ENCODE measurements at regions not wholly inside any gene's neighbourhood (a gene's known extent, or its start where the extent isn't known, plus 50 kb on each side); places are given as distances from the start of the nearest gene placed in this dataset.
"Not testable (repeated sequence)": the region's sequence is repeated elsewhere in the genome, so short reads cannot be mapped to it uniquely, and the experiment has no call there.

GRCh38 chr2:143933946-143934569, 585.9 kb downstream of the ZEB2 start:
- no peak for TF ChIP-seq MYC (IDR thresholded peaks at IDR 0.05; ENCODE audit: low read depth, low read length)
- TF ChIP-seq, protein P1, sequence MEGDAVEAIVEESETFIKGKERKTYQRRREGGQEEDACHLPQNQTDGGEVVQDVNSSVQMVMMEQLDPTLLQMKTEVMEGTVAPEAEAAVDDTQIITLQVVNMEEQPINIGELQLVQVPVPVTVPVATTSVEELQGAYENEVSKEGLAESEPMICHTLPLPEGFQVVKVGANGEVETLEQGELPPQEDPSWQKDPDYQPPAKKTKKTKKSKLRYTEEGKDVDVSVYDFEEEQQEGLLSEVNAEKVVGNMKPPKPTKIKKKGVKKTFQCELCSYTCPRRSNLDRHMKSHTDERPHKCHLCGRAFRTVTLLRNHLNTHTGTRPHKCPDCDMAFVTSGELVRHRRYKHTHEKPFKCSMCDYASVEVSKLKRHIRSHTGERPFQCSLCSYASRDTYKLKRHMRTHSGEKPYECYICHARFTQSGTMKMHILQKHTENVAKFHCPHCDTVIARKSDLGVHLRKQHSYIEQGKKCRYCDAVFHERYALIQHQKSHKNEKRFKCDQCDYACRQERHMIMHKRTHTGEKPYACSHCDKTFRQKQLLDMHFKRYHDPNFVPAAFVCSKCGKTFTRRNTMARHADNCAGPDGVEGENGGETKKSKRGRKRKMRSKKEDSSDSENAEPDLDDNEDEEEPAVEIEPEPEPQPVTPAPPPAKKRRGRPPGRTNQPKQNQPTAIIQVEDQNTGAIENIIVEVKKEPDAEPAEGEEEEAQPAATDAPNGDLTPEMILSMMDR (IDR thresholded peaks at IDR 0.05; ENCODE audit: low read depth, low read length) = no peak
- TF ChIP-seq, protein P2, sequence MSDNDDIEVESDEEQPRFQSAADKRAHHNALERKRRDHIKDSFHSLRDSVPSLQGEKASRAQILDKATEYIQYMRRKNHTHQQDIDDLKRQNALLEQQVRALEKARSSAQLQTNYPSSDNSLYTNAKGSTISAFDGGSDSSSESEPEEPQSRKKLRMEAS (IDR thresholded peaks at IDR 0.05; ENCODE audit: low read depth, low read length) = no peak
- TF ChIP-seq POLR2A (IDR thresholded peaks at IDR 0.05; ENCODE audit: extremely low read depth, insufficient read length) = no peak
- no peak for DNase-seq (ENCODE audit: low read depth)
- H3K4me3 ChIP-seq (ENCODE audit: low read depth, low read length) = no peak overlapping the region

- TF ChIP-seq POLR2A (IDR thresholded peaks at IDR 0.05; ENCODE audit: extremely low read depth, insufficient read length) = no peak
- TF ChIP-seq, protein P1 (IDR thresholded peaks at IDR 0.05; ENCODE audit: low read depth, low read length) = no peak
- no peak for TF ChIP-seq MYC (IDR thresholded peaks at IDR 0.05; ENCODE audit: low read depth, low read length)
- no peak overlapping the region for H3K4me3 ChIP-seq (ENCODE audit: low read depth, low read length)
- no peak for DNase-seq (ENCODE audit: low read depth)
These were observed 589.0 kb downstream of the ZEB2 start for GRCh38 chr2:143930891-143931290.

DNA sequence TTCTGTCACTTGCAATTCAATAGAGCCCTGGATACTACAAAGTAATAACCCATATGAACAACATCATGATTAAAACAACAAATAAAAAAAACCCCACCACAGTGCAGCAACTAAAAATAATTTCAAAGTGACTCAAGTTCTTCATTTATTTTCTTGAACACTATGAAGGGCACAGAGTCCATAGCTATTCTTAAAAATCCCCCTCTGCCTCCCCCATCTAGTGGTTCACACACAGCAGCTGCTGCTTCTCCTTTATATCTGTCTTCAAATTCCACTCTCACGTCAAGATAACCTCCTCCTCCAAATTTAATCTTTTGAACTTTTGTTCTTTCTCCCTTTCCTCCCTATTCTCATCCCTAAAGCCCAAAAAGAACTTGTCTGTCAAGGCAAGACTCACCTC, 591.3 kb downstream of the ZEB2 start:
- no peak for DNase-seq (ENCODE audit: low read depth)
- TF ChIP-seq, protein P2 (IDR thresholded peaks at IDR 0.05; ENCODE audit: low read depth, low read length) = no peak
- TF ChIP-seq MYC (IDR thresholded peaks at IDR 0.05; ENCODE audit: low read depth, low read length) (no peak), POLR2A (IDR thresholded peaks at IDR 0.05; ENCODE audit: extremely low read depth, insufficient read length) (no peak)
- TF ChIP-seq, protein P1 (IDR thresholded peaks at IDR 0.05; ENCODE audit: low read depth, low read length) = no peak
- no peak overlapping the region for H3K4me3 ChIP-seq (ENCODE audit: low read depth, low read length)

- no peak overlapping the region for H3K4me3 ChIP-seq (ENCODE audit: low read depth, low read length)
- DNase-seq (ENCODE audit: low read depth) = no peak
- TF ChIP-seq, protein P2 (IDR thresholded peaks at IDR 0.05; ENCODE audit: low read depth, low read length) = no peak
- TF ChIP-seq MYC (IDR thresholded peaks at IDR 0.05; ENCODE audit: low read depth, low read length) (no peak), POLR2A (IDR thresholded peaks at IDR 0.05; ENCODE audit: extremely low read depth, insufficient read length) (no peak)
- TF ChIP-seq, protein P1 (IDR thresholded peaks at IDR 0.05; ENCODE audit: low read depth, low read length) = no peak
These were observed 591.7 kb downstream of the ZEB2 start for GRCh38 chr2:143928184-143928583.

DNA sequence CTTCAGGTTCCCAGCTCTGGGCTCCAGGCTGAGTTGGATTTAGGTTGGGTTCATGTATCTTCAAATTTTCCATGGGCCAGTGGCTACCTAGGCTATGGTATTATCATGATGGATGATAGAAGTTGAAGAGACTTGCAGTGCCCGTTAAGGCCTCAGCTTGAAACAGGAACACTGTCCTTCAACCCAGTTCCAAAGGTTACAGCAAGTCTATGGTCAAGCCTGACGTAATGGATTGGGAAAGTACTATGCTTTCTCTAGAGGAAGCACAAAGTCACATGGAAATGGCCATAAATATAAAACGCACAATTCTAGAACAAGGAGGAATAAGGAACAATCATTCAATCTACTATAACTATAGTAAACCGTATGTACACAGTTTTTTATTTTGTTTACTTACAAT, 593.2 kb downstream of the ZEB2 start:
- H3K4me3 ChIP-seq (ENCODE audit: low read depth, low read length) = no peak overlapping the region
- DNase-seq (ENCODE audit: low read depth) = no peak
- TF ChIP-seq, protein P1 (IDR thresholded peaks at IDR 0.05; ENCODE audit: low read depth, low read length) = no peak
- TF ChIP-seq MYC (IDR thresholded peaks at IDR 0.05; ENCODE audit: low read depth, low read length) (no peak), POLR2A (IDR thresholded peaks at IDR 0.05; ENCODE audit: extremely low read depth, insufficient read length) (no peak)
- TF ChIP-seq, protein P2 (IDR thresholded peaks at IDR 0.05; ENCODE audit: low read depth, low read length) = no peak

DNA sequence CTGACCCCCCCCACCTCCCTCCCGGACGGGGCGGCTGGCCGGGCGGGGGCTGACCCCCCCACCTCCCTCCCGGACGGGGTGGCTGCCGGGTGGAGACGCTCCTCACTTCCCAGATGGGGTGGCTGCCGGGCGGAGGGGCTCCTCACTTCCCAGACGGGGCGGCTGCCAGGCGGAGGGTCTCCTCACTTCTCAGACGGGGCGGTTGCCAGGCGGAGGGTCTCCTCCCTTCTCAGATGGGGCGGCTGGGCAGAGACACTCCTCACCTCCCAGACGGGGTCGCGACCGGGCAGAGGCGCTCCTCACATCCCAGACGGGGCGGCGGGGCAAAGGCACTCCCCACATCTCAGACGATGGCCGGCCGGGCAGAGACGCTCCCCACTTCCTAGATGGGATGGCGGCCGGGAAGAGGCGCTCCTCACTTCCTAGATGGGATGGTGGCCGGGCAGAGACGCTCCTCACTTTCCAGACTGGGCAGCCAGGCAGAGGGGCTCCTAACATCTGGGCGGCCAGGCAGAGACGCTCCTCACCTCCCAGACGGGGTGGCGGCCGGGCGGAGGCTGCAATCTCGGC, 597.6 kb downstream of the ZEB2 start:
- not testable (repeated sequence) for DNase-seq (ENCODE audit: low read depth); H3K4me3 ChIP-seq (ENCODE audit: low read depth, low read length)
